Ishikawa (cell line): ENCODE measurements at regions not wholly inside any gene's neighbourhood (a gene's known extent, or its start where the extent isn't known, plus 50 kb on each side); places are given as distances from the start of the nearest gene placed in this dataset.

Experiments
- FOXM1 ChIP-seq: IDR thresholded peaks from 2 replicates; pipeline ENCODE4 v1.6.1; 2012; ENCODE audit warnings: low read depth, borderline replicate concordance
- NFIC ChIP-seq: IDR thresholded peaks from 2 replicates; pipeline ENCODE4 v1.6.1; 2012

GRCh38 chr12:118637767-118638370 is 261.5 kb downstream of the SUDS3 start:
- TF ChIP-seq NFIC (no peak), FOXM1 (no peak)
